HuH-7.5 (cell line): ENCODE measurements at regions not wholly inside any gene's neighbourhood (a gene's known extent, or its start where the extent isn't known, plus 50 kb on each side); places are given as distances from the start of the nearest gene placed in this dataset.
"Not testable (repeated sequence)": the region's sequence is repeated elsewhere in the genome, so short reads cannot be mapped to it uniquely, and the experiment has no call there.

Source experiments
- DNase-seq: peaks from one replicate; pipeline ENCODE4 v3.0.0; 2011; ENCODE audit warnings: low spot score

GRCh38 chr6:79810185-79810705, 137.1 kb downstream of the ELOVL4 start:
- DNase-seq = no peak

DNA sequence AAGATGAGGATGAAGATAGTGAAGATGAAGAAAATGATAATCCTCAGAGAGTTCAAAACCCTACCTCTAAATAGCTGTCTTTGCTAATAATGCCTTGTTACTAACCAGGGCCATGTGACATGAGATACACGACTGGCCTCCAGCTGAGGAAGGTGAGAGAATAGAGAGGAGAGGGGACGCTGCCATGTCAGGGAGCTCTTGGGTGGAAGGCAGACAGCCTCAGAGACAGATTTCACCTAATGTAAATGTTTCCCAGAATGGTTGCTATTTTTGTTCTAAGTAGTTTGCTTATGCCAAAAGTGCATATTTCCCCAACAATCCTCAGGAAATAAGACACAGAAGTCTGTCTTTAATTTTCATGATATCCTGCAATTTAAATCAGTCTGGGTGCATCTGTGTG, 138.4 kb downstream of the ELOVL4 start:
- no peak for DNase-seq

GRCh38 chr6:79806661-79807060, 140.7 kb downstream of the ELOVL4 start:
- DNase-seq = not testable (repeated sequence)

DNA sequence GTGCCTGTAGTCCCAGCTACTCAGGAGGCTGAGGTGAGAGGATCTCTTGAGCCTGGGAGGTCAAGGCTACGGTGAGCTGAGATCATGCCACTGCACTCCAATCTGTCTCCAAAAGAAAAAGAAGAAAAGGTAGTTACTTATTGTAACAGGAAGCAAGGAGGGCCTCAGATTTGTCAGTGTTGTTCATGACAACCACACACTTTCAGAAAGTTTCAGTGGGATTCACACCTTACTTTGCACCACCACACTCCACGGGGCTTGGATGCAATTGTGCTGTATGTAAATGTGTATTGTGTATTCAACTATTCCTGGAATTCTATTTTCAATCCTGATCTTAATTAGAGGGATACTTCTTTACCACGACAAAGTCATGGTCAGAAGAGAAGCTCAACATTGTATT, 142.6 kb downstream of the ELOVL4 start:
- no peak for DNase-seq

- no peak for DNase-seq
These were observed 143.4 kb downstream of the ELOVL4 start for GRCh38 chr6:79803917-79804316.

GRCh38 chr6:79802657-79803300, 144.6 kb downstream of the ELOVL4 start:
- no peak for DNase-seq

DNA sequence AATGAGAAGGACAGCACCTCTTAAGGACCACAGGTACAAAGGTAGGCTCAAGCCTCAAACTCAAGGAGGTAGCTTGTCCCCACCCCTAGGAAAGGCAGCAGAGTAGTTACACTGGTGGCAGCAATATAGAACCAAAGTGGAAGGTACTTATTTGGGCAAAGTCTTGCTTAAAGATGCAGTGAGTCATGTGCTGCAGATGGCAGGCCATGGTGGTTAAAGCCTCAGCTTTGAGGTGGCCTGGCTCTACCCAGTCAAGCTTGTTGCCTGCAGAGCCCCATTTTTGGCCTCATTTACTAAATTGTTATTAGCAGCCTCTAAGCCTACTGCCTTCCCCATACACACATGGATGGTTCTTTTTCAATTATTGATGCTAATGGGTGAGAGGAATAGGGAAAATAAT, 146.0 kb downstream of the ELOVL4 start:
- no peak for DNase-seq

- DNase-seq = no peak
These were observed 148.5 kb downstream of the ELOVL4 start for GRCh38 chr6:79798841-79799240.

GRCh38 chr6:79797912-79798311, 149.4 kb downstream of the ELOVL4 start:
- DNase-seq = no peak

- DNase-seq = no peak
These were observed 150.1 kb downstream of the ELOVL4 start for GRCh38 chr6:79797163-79797764.

GRCh38 chr6:79796197-79796596, 151.2 kb downstream of the ELOVL4 start:
- DNase-seq = no peak

- DNase-seq = no peak
These were observed 157.5 kb downstream of the ELOVL4 start for GRCh38 chr6:79789896-79790295.

GRCh38 chr6:79788756-79789155, 157.6 kb downstream of the SH3BGRL2 start:
- DNase-seq = no peak

DNA sequence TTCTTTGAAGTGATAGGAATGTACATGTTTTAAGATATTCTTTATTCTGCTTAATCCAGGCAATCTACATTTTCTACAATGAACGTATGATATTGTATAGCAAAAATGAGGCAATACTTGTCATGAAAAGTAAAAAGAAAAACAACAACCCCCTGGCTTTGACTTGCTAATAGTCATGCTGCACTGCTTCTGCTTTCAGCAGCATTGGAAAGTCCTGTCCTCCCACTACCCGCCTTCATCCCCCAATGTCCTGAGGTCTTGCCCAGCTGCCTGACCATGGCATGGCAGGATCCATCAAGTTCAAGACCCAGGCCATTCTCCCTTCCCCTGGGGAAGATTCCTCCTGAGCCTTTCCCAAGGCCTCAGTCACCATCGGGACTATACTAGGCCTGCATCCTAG, 156.5 kb downstream of the SH3BGRL2 start:
- DNase-seq = no peak

GRCh38 chr6:79784395-79784753, 153.2 kb downstream of the SH3BGRL2 start:
- DNase-seq = no peak

GRCh38 chr6:79783670-79784394, 152.7 kb downstream of the SH3BGRL2 start:
- DNase-seq = no peak

DNA sequence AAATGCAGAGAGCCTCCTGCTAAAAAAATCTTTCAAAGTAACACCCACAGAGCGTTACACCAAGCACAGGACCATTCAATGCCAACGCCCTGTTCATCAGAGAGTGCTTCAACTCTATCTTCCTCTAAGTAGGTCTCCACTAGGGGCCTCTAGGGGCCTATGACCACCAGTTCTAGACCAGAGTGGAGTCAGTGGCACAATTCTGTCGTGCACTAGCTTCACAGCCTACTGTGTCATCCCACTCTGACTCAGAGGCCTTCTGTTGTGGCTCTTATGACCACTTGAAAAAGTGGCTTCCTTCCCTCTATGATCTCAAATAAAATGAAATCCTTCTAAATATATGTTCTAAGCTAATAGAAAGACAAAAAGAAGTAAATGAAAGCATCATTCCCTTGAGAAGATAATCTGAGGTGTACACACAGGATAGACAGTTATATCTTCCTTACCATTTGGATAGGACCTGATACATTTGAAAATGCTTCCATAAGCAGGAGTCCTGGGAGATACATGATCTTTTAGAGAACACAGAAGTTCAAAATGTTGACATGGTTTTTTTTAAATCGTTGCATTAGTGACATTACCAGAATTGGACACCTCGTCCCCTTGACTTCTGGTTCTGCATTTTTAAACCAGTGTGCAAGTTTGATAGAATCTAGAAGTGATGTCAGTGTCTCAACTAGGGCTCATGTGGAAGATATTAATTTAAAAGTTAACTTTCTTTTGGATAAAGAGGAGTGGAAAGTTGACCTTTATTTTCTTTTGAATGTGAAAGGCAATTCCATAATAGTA, 151.9 kb downstream of the SH3BGRL2 start:
- DNase-seq = no peak

GRCh38 chr6:79781916-79782315, 150.8 kb downstream of the SH3BGRL2 start:
- DNase-seq = no peak

- DNase-seq = no peak
These were observed 149.8 kb downstream of the SH3BGRL2 start for GRCh38 chr6:79780881-79781280.

DNA sequence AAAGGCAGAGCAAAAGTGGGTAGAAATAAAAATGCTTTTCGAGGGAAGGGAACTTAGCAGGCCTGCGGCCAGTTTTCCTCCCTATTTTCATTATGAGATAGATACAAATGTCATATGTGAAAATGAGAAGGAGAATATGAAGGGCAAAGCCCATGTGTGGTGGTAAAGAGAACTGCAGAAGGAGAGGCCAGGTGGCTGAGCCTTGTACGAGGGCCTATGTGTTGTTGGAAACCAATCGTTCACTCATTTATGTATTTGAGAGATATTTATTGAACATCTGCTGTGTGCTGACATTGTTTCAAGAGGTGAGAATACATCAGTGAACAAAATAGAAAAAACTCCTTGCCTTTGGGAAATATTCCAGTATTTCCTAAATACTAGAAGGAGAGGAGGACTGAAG, 147.7 kb downstream of the SH3BGRL2 start:
- DNase-seq = no peak

GRCh38 chr6:79777713-79778579, 146.8 kb downstream of the SH3BGRL2 start:
- peak; percentile 79 for DNase-seq

GRCh38 chr6:79776076-79776475, 144.9 kb downstream of the SH3BGRL2 start:
- DNase-seq = no peak
